HCT116 (cell line): ENCODE measurements at regions not wholly inside any gene's neighbourhood (a gene's known extent, or its start where the extent isn't known, plus 50 kb on each side); places are given as distances from the start of the nearest gene placed in this dataset.

ENCODE experiments used
- ATAC-seq: fragments of 200-7000 bp; cut with Tn5 transposase; 2 replicates; pipeline ENCODE4 v1.9.1; 2020; ENCODE audit warnings: mild to moderate bottlenecking, moderate library complexity
- BruUV-seq: library from RNA; stranded (reverse); fragments of 400-500 nt; replicated peaks from 2 replicates; lab custom pipeline; 2021; lab: Mats Ljungman, UMichigan
- CTCF ChIA-PET: fragments of 300-600 bp; sonication (Branson Sonifier 250); formaldehyde crosslinking; loops from one replicate; lab custom pipeline; 2021; ENCODE audit warnings: antibody characterized with exemption; lab: Charles Lee
- POLR2A ChIA-PET: fragments of 300-600, 350-600 bp; sonication (Branson Sonifier 250); formaldehyde crosslinking; loops from one replicate; lab custom pipeline; 2021; ENCODE audit warnings: antibody characterized with exemption; lab: Charles Lee
- RAD21 ChIA-PET, 2 experiments: fragments of 300-600 bp; sonication (Branson Sonifier 250); formaldehyde crosslinking; loops; one replicate each; lab custom pipeline; 2023; ENCODE audit warnings: low total read pairs in 2 of 2; ENCODE audit not compliant: uncharacterized antibody in 2 of 2, unreplicated experiment in 2 of 2, low non-redundant PET in 1 of 2; lab: Charles Lee
- DNase-seq: peaks from one replicate; pipeline ENCODE4 v3.0.0-alpha.2; 2010; ENCODE audit warnings: low read depth, low spot score
- H2AFZ ChIP-seq: fragments of 200-600 bp; shearing (Covaris generic), sonication (generic); 2 replicates; pipeline ENCODE4 v1.6.1; 2017; ENCODE audit warnings: low read depth, mixed run types, mixed read lengths, antibody characterized with exemption, low read length; ENCODE audit not compliant: poor library complexity, severe bottlenecking
- H3K27ac ChIP-seq: 2 replicates; pipeline ENCODE4 v1.5.1; 2012; ENCODE audit warnings: low read depth, low read length
- H3K27me3 ChIP-seq: fragments of 200-600 bp; sonication (generic); 2 replicates; pipeline ENCODE4 v1.6.1; 2016; ENCODE audit warnings: mixed run types, low read length, mixed read lengths; ENCODE audit not compliant: insufficient read depth
- H3K36me3 ChIP-seq, 2 experiments: fragments of 200-500 bp in 1 of 2; fragments of 200-600 bp in 1 of 2; sonication (Bioruptor generic) in 1 of 2; sonication (generic) in 1 of 2; 2 replicates each; pipeline versions ENCODE4 v1.5.1 to v1.6.1; 2014 to 2016; ENCODE audit warnings: low read length in 2 of 2, inconsistent platforms in 1 of 2, mixed read lengths in 1 of 2, mixed run types in 1 of 2; ENCODE audit not compliant: insufficient read depth in 2 of 2, control insufficient read depth in 1 of 2
- H3K4me1 ChIP-seq, 2 experiments: fragments of 200-600 bp in 1 of 2; sonication (generic) in 1 of 2; 2 replicates each; pipeline versions ENCODE4 v1.5.1 to v1.6.1; 2012 to 2017; ENCODE audit warnings: low read length in 2 of 2, inconsistent platforms in 1 of 2, mild to moderate bottlenecking in 1 of 2, mixed read lengths in 1 of 2, mixed run types in 1 of 2, moderate library complexity in 1 of 2; ENCODE audit not compliant: insufficient read depth in 2 of 2, control insufficient read depth in 1 of 2
- H3K4me2 ChIP-seq: fragments of 200-600 bp; sonication (generic); 2 replicates; pipeline ENCODE4 v1.6.1; 2017; ENCODE audit warnings: mixed run types, low read length, mixed read lengths
- H3K4me3 ChIP-seq, 2 experiments: fragments of 200-600 bp in 1 of 2; sonication (generic) in 1 of 2; replicated peaks in 1 of 2; 2 replicates each; pipeline ENCODE4 v1.5.1; 2011 to 2016; ENCODE audit warnings: low read length in 2 of 2, control low read depth in 1 of 2, low read depth in 1 of 2, mild to moderate bottlenecking in 1 of 2, mixed read lengths in 1 of 2, mixed run types in 1 of 2
- H3K79me2 ChIP-seq: fragments of 200-600 bp; sonication (generic); 2 replicates; pipeline ENCODE4 v1.6.1; 2017; ENCODE audit warnings: mild to moderate bottlenecking, mixed run types, low read length, moderate library complexity, mixed read lengths; ENCODE audit not compliant: insufficient read depth
- H3K9ac ChIP-seq: fragments of 200-600 bp; sonication (generic); 2 replicates; pipeline ENCODE4 v1.6.1; 2016; ENCODE audit warnings: low read length, mixed read lengths
- H3K9me2 ChIP-seq: fragments of 200-600 bp; sonication (generic), shearing (Covaris generic); 2 replicates; pipeline ENCODE4 v1.6.1; 2017; ENCODE audit warnings: mixed run types, mild to moderate bottlenecking, moderate library complexity; ENCODE audit not compliant: insufficient read depth
- H3K9me3 ChIP-seq, 2 experiments: fragments of 200-500 bp in 1 of 2; fragments of 200-600 bp in 1 of 2; sonication (Bioruptor generic) in 1 of 2; sonication (generic) in 1 of 2; 2 replicates each; pipeline ENCODE4 v1.6.1; 2014 to 2017; ENCODE audit warnings: low read length in 2 of 2, mixed read lengths in 2 of 2, inconsistent platforms in 1 of 2, low read depth in 1 of 2, mild to moderate bottlenecking in 1 of 2, mixed run types in 1 of 2, moderate library complexity in 1 of 2; ENCODE audit not compliant: control insufficient read depth in 1 of 2, insufficient read depth in 1 of 2
- H4K20me1 ChIP-seq: fragments of 200-600 bp; sonication (generic), shearing (Covaris generic); 2 replicates; pipeline ENCODE4 v1.6.1; 2017; ENCODE audit warnings: mixed run types, mild to moderate bottlenecking, moderate library complexity; ENCODE audit not compliant: insufficient read depth
- CBX3 ChIP-seq: IDR thresholded peaks from 2 replicates; pipeline ENCODE4 v1.6.1; 2012; ENCODE audit warnings: low read depth
- CEBPB ChIP-seq: IDR thresholded peaks from 2 replicates; pipeline ENCODE4 v1.6.1; 2012; ENCODE audit warnings: low read depth
- CTCF ChIP-seq, 3 experiments: fragments of 200-600 bp in 1 of 3; sonication (generic) in 1 of 3; IDR thresholded peaks in 2 of 3; conservative IDR thresholded peaks in 1 of 3; 2 replicates each; pipeline ENCODE4 v1.5.1; 2012 to 2017; ENCODE audit warnings: low read depth in 2 of 3, low read length in 2 of 3, antibody characterized with exemption in 1 of 3, borderline replicate concordance in 1 of 3, control low read depth in 1 of 3, mild to moderate bottlenecking in 1 of 3, mixed read lengths in 1 of 3, mixed run types in 1 of 3, moderate library complexity in 1 of 3; ENCODE audit not compliant: insufficient read depth in 1 of 3
- EZH2 ChIP-seq: fragments of 200-600 bp; sonication (generic); IDR thresholded peaks from 2 replicates; pipeline ENCODE4 v1.6.1; 2017; ENCODE audit warnings: antibody characterized with exemption, mixed run types
- EZH2phosphoT487 ChIP-seq: fragments of 200-600 bp; IDR thresholded peaks from 2 replicates; pipeline ENCODE4 v1.6.1; 2018; ENCODE audit warnings: antibody characterized with exemption, borderline replicate concordance
- FOSL1 ChIP-seq: IDR thresholded peaks from 2 replicates; pipeline ENCODE4 v1.6.1; 2012; ENCODE audit warnings: low read depth
- JUND ChIP-seq: IDR thresholded peaks from 2 replicates; pipeline ENCODE4 v1.6.1; 2012
- MAX ChIP-seq: IDR thresholded peaks from 2 replicates; pipeline ENCODE4 v1.6.1; 2012
- POLR2A ChIP-seq: IDR thresholded peaks from 2 replicates; pipeline ENCODE4 v1.7.0; 2011; ENCODE audit warnings: borderline replicate concordance; ENCODE audit not compliant: insufficient read depth, insufficient read length; ENCODE audit errors: extremely low read depth
- RAD21 ChIP-seq: IDR thresholded peaks from 2 replicates; pipeline ENCODE4 v1.6.1; 2012; ENCODE audit warnings: low read depth, mild to moderate bottlenecking
- SP1 ChIP-seq: IDR thresholded peaks from 2 replicates; pipeline ENCODE4 v1.6.1; 2012; ENCODE audit warnings: low read depth
- SRF ChIP-seq: IDR thresholded peaks from 2 replicates; pipeline ENCODE4 v1.6.1; 2012; ENCODE audit warnings: low read depth
- TCF7L2 ChIP-seq: IDR thresholded peaks from 2 replicates; pipeline ENCODE4 v1.7.0; 2011; ENCODE audit warnings: borderline replicate concordance, inconsistent platforms; ENCODE audit not compliant: insufficient read depth, insufficient read length; ENCODE audit errors: extremely low read depth
- YY1 ChIP-seq: IDR thresholded peaks from 2 replicates; pipeline ENCODE4 v1.6.1; 2011; ENCODE audit warnings: low read length, low read depth, moderate library complexity, mild to moderate bottlenecking; ENCODE audit not compliant: insufficient replicate concordance; ENCODE audit errors: extremely low read depth
- ZFX ChIP-seq: fragments of 450-650 bp; IDR thresholded peaks from 2 replicates; pipeline ENCODE4 v1.6.1; 2017
- intact Hi-C: fragments of 100-400 bp; cut with micrococcal nuclease; formaldehyde crosslinking; loops from 2 replicates; pipeline ENCODE4 v1.10.0; 2022
- TF ChIP-seq, protein P1 (sequence below): IDR thresholded peaks from 2 replicates; pipeline ENCODE4 v1.6.1; 2012

DNA sequence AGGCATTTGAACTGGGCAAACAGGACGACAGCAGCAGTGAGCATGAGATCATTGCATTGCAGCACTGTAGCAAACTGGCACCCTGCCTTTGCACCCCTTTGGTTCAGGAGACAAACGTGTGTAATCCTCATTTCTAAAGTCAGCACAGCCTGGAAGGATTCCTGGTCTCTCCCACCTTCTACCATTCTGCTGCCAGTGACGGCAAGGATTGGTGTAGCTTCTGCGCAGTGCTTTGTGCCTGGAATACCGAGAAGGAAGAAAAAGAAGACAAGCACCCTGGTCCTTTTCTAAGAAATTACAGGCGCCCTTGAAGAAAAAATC is 805.3 kb downstream of the USP25 start:
- H3K27me3 ChIP-seq = no peaks in the 10 kb centered on the region
- no peaks in the 10 kb centered on the region for H3K4me1 ChIP-seq
- H4K20me1 ChIP-seq = no peaks in the 10 kb centered on the region
- no peaks in the 10 kb centered on the region for H3K9me2 ChIP-seq
- no peak for ATAC-seq
- H3K9me3 ChIP-seq = peaks cover 15 to 26% of the 10 kb centered on the region in 2 experiments; a peak in 3 of 4 replicates
- no peak overlapping the region for H3K4me2 ChIP-seq
- BruUV-seq = no TSS peak
- TF ChIP-seq JUND (no peak), CTCF (IDR thresholded peaks at IDR 0.05 in 2 of 3, conservative IDR thresholded peaks at IDR 0.05 in 1 of 3; ENCODE audit: borderline replicate concordance in 1 of 3, insufficient read depth in 1 of 3, low read depth in 2 of 3, low read length in 2 of 3) (no peak), SP1 (no peak), ZFX (no peak), TCF7L2 (no peak), MAX (no peak), CBX3 (no peak), EZH2 (no peak)
- TF ChIP-seq, protein P1, sequence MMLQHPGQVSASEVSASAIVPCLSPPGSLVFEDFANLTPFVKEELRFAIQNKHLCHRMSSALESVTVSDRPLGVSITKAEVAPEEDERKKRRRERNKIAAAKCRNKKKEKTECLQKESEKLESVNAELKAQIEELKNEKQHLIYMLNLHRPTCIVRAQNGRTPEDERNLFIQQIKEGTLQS = no peak
- TF ChIP-seq, all 23 proteins: peak for 0
- H3K36me3 ChIP-seq = no peaks in the 10 kb centered on the region
- H2AFZ ChIP-seq = no peak overlapping the region
- ChIA-PET CTCF (no interaction called here), POLR2A (no interaction called here), RAD21 (no interaction called here)
- H3K79me2 ChIP-seq = no peaks in the 10 kb centered on the region
- DNase-seq = no peak
- H3K4me3 ChIP-seq = no peak overlapping the region
- intact Hi-C loops = no loop called here
- H3K9ac ChIP-seq = no peak overlapping the region
- H3K27ac ChIP-seq = no peak overlapping the region

DNA sequence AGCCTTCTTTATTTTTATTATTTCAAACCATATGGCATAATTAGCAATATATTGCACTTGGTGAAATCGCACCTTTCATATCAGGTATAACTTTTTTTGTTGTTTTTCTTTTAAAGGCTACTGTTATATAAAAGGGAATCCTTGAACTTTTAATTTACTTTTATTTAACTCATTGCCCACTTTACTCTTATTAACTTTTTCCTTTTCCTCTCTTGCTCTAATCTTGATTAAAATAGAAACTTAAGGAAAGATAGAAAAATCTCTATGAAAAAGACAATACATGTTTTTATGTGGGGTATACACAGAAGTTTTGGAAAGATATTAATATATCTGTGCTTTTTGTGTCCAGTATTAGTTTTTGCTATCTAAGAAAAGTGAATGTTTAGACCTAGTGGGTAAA is 805.8 kb downstream of the USP25 start:
- DNase-seq = no peak
- Histone ChIP-seq H3K36me3 (no peaks in the 10 kb centered on the region), H3K27me3 (no peaks in the 10 kb centered on the region), H3K27ac (no peak overlapping the region), H3K9me2 (no peaks in the 10 kb centered on the region), H3K9me3 (peaks cover 18 to 28% of the 10 kb centered on the region in 2 experiments; a peak in 3 of 4 replicates), H4K20me1 (no peaks in the 10 kb centered on the region), H3K4me1 (no peaks in the 10 kb centered on the region), H3K79me2 (no peaks in the 10 kb centered on the region), H3K9ac (no peak overlapping the region), H2AFZ (no peak overlapping the region), H3K4me3 (no peak overlapping the region), H3K4me2 (no peak overlapping the region)
- BruUV-seq = no TSS peak
- intact Hi-C loops = no loop called here
- ChIA-PET POLR2A (no interaction called here), CTCF (no interaction called here), RAD21 (no interaction called here)
- ATAC-seq = no peak
- TF ChIP-seq SRF = no peak
- TF ChIP-seq POLR2A = no peak
- TF ChIP-seq FOSL1 = no peak
- no peak for TF ChIP-seq EZH2phosphoT487
- TF ChIP-seq CEBPB = no peak
- TF ChIP-seq CTCF (IDR thresholded peaks at IDR 0.05 in 2 of 3, conservative IDR thresholded peaks at IDR 0.05 in 1 of 3; ENCODE audit: borderline replicate concordance in 1 of 3, insufficient read depth in 1 of 3, low read depth in 2 of 3, low read length in 2 of 3) = no peak
- no peak for TF ChIP-seq TCF7L2
- TF ChIP-seq YY1 = no peak
- no peak for TF ChIP-seq MAX
- TF ChIP-seq EZH2 = no peak
- no peak for TF ChIP-seq CBX3
- no peak for TF ChIP-seq RAD21
